GM18505 (cell line): ENCODE measurements at regions not wholly inside any gene's neighbourhood (a gene's known extent, or its start where the extent isn't known, plus 50 kb on each side); places are given as distances from the start of the nearest gene placed in this dataset.
"Not testable (repeated sequence)": the region's sequence is repeated elsewhere in the genome, so short reads cannot be mapped to it uniquely, and the experiment has no call there.

Experiments
- ATAC-seq: cut with Tn5 transposase; IDR thresholded peaks from one replicate; pipeline ENCODE4 v1.9.1; 2021; ENCODE audit not compliant: unreplicated experiment
- POLR2A ChIP-seq: IDR thresholded peaks from 4 replicates; pipeline ENCODE4 v1.6.1; 2011; ENCODE audit warnings: borderline replicate concordance; ENCODE audit not compliant: insufficient read depth, insufficient read length; ENCODE audit errors: extremely low read depth

GRCh38 chr13:111492958-111493357, 172.5 kb downstream of the TEX29 start:
- TF ChIP-seq POLR2A, result no peak
- no peak for ATAC-seq

GRCh38 chr13:111493468-111493867, 173.0 kb downstream of the TEX29 start:
- TF ChIP-seq POLR2A, result no peak
- no peak for ATAC-seq

DNA sequence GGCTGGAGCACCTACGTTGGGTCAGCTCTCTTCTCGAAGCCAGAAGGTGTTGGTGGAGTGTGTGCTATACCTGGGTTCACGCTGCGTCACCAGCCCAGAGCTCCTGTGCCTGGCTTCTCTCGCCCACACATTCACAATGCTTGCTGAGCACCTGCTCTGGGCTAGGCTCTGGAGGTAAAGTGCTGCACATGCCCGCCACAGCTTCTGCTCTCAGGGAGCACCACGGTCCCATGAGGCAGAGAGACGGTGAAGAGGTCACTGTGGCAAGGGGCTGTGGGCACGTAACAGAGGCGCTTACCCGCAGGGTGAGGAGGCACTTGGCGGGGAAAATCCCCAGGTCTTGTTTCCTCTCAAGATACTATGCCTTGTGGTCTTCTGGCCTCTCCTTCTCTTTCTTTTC, 174.2 kb downstream of the TEX29 start:
- ATAC-seq, result no peak
- no peak for TF ChIP-seq POLR2A

GRCh38 chr13:111501596-111502535, 181.4 kb downstream of the TEX29 start:
- not testable (repeated sequence) for ATAC-seq

DNA sequence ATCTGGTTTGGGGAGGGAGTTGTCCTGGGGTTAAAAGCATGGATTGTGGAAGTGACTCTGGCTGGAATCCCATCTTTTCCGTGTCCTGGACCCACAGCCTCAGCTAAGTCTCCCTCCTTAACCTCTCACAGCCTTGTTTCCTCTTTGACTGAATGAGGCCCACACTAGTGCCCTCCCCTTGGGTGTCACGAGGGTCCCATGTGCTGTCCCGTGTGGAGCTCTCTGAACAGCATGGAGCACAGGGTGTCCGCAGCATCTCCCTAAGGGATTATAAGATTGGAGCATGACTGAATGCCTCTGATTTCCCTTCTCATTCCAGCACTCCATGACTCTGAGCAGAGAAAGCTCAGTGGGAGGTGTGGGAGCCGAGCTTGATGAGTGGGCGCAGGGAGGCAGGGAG, 182.5 kb downstream of the TEX29 start:
- no peak for TF ChIP-seq POLR2A
- ATAC-seq, result no peak

DNA sequence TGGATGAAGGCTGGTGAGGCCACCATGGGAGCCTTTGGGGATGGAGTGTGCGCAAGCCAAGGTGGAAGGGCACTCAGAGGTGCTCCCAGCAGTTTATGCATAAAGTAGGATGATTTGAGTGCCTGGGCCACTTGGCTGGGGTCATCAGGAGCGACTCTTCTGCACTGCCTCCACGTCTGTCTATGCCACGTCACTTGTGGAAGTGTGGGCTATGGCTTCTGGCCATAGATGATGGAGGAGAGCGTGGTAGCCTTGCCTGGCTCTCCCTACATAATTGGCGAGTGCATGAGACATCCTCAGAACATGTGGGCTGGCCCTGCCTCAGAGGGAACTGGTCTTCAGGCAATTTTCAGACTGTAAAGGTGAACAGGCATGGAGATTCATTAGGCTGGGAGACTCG, 182.9 kb downstream of the TEX29 start:
- no peak for TF ChIP-seq POLR2A
- ATAC-seq, result no peak

GRCh38 chr13:111503905-111504695, 183.7 kb downstream of the TEX29 start:
- ATAC-seq, result no peak
- TF ChIP-seq POLR2A, result no peak

DNA sequence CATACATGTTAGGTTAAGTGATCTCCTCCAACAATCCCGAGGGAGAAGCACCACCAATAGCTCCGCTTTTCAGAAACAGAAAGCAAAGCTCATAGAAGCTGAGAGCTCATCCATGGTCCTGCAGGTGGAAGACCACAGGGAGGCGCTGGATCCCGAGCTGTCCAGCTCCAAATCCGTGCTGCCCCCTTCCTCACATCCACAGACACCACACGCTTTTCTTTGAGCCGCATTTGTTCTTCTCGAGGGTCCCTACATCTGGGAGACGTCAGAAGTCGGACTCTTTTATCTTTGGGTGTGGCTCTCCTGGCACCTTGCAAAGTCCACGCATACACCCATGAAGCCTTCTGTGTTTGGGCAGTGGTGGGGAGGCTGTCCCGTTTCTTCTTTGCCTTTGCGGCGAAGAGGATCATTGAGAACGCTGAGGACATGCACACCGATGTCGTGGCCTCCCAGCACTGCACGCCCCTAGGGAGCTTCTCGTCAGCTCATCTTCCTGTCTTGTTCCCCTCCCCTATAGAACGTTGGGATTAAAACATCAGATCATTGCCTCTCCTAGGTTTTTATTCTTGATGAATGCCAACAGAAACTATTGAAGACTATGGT, 184.8 kb downstream of the TEX29 start:
- no peak for ATAC-seq
- TF ChIP-seq POLR2A, result no peak

DNA sequence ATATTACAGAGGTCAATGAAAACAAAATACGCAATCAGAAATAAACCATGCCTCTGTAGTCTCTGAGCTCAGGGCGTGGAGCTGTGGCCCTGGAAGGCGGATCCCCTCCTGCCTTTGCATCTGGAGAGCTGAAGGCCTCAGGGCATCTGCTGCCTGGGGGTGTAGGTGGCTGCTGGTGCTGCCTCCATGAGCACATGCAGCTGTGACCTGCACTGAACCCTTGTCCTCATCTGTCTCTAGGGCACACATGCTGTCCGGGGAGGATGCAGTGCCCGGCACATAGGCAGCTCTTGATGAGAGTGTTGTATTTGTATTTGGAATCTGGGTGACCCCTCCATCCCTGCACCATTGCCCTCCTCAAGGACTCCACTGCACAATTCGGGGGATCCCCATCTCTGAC, 185.7 kb downstream of the TEX29 start:
- TF ChIP-seq POLR2A, result no peak
- no peak for ATAC-seq

DNA sequence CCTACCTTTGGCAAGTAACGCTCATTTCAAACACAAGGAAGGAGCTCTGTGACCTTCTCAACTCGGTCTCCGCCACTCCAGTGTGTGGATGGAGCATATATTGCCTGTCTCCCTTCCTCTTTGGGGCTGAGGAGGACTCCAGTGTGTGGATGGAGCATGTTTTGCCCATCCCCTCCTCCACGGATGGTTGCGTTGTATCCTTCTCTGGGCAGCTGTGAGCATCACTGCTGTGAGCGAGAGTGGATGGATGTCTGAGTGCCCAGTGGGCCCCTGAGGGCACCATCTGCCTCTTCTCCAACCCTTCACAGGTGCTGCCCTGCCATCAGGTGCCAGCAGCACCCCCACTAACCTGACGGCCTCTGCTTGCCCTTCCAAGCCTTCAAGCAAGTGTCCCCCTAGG, 186.2 kb downstream of the TEX29 start:
- no peak for ATAC-seq
- TF ChIP-seq POLR2A, result no peak

DNA sequence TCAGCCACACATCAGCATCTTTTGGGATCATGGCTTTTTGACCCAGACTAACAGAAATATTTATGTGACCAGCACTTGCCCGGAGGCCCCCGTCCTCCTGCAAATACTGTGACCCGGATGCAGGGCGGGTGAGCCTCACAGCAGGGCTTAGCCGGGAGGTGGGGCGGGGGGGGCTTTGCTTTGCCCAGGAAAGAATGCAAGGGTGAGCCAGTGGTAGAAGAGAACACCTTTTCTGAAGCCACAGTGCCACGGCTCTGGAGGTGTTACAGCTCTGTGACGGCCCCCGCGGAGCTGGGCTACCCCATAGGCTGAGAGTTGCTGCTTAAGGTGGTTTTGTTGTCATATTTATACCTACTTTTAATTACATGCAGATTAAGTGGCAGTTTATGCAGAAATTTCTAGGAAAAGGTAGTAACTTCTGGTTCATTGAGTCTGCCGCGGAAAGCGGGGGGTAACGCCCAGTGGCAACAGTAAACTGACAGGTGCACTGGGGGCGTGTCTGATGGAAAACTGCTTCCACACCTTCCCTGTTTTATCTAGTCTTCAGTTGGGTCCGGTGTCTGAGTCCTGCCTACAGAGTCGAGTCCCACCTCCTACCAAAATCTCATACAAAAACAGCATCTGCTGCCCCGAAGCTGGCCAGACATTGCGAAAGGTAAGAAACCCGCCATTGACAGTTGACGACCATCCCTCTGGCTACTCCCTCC, 187.9 kb downstream of the TEX29 start:
- no peak for TF ChIP-seq POLR2A
- ATAC-seq, result no peak

GRCh38 chr13:111508902-111509509, 188.6 kb downstream of the TEX29 start:
- TF ChIP-seq POLR2A, result no peak
- no peak for ATAC-seq
